Stimulated activated CD4-positive, alpha-beta T cell treated with anti-CD3 and anti-CD28 coated beads, Interleukin-2, amount 100 ng/mL, for 4 hours (primary cell): ENCODE measurements at regions not wholly inside any gene's neighbourhood (a gene's known extent, or its start where the extent isn't known, plus 50 kb on each side); places are given as distances from the start of the nearest gene placed in this dataset.

Experiments used
- DNase-seq: peaks from one replicate; pipeline ENCODE4 v3.0.0-alpha.2; 2020; ENCODE audit warnings: low read depth

DNA sequence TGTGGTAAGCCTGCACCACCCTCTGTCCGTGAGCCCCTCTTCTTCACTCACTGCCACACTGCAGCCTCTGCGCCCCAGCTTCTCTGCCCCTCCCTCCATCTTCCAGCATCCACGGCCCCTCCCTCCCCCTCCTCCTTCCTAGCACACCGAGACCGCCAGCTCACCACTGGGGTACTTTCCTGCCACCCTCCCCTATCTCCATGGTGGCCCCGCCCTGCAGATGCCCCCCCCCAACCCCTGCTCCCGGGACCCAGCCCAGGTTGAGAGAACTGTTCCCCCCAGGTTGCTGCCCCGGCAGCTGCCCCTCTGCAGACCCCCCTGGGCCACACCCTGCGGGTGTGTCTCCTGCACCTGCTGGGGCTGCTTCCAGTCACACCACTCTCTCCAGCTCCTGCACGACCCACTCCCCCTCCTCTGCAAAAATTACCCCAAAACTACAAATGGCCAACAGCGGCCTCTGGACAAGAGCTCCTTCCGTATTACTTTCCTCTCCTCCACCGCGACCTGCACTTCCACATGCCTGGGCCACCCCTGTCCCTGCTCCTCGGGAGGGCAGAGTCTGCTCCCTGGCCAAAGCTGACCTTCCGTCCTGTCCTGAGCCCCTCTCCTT lies 209.2 kb upstream of the PPP2R2D start:
- DNase-seq = no peak

DNA sequence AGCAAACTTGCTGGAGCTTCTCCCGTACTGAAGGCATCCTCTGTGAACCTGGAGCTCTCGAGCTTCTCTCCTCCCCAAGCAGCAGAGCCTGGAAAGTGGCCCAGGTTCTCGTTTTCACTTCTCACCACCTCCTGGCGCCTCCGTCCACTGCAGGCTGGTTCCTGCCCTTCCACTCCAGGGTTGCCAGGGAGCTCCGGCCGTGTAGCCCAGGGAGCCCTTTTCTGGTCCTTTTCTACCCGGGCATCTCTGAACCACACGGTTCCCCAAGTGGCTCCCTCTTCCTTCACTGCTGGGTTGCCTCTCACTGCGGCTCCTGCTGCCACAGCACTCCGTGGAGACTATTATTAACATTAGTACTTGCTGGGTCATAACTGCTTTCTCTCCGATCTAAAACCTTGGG lies 208.6 kb upstream of the PPP2R2D start:
- DNase-seq = no peak

DNA sequence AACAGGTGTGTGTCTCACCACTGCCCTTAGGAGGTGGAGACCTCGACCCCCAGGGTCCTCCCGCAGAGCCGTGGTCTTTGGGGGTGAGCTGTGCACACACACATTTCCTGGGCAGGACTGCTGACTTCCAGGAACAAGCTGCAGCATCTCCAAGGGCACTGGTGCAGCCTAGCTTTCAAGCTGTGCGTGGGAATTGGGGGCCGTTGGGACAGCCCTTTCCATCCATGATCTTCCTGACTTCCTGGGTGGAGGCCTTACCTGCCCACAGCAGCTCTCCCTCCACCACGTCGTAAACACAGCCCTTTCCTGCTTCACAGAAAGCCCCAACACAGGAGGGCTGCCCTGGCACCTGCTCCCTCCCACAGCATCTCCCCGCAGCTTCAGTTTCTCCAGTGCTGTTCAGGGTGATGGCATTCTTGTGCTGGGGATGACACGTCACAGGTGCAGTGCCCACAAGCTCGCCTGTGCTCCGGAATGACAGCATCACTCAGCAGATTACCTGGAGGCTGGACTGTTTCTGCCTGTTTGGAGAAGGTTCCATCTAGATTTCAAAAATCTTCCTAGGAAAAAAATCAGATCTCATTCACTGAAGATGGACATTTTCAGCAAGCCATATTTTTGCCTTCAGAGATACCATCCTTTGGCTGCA lies 208.0 kb upstream of the PPP2R2D start:
- no peak for DNase-seq

DNA sequence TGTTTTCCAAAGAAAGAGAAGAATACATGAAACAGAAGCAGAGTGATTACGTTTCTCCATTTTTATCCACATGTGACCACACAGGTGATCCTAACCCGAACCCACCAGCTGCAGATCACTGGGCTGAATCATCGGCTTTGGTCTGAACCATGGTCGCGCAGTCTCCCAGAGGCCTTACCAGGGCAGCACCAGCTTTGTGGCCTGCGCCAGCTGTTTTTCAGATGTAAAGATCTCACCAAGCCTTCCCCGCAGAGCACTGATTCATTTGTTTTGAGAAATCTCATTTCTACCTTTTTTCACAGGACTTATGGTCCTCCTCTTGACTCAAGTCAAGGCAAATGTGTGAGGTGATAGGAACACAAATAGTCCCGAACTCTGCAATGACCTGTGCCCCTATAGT lies 207.0 kb upstream of the PPP2R2D start:
- no peak for DNase-seq

DNA sequence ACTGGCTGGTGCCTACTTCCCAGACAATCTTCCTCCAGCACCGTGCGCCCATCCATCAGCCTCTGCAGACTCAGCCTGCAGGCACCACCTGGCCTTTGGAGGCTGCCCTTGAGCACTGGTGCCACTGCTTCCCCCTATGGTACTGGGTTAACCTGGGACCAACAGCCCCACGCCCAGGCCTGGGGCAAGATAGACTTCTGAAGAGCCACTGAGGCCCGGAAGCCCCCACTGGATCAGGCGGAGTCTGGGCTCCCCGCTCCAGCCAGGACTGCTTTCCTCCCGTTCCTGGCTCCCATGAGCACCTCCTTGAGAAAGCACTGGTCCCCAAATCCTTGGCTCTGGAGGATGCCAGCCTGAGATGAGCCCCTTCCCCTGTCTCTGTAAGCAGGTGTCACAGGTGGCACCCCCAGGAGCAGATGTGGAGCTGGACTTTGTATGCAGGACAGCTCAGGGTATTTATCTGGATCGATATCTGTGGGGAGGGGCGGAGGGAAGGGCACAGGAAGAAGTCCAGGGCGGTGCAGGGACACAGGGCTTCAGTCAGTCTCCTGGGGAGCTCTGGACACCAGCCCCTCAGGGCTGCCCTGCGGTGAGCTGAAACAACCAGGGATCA lies 206.5 kb upstream of the PPP2R2D start:
- no peak for DNase-seq

DNA sequence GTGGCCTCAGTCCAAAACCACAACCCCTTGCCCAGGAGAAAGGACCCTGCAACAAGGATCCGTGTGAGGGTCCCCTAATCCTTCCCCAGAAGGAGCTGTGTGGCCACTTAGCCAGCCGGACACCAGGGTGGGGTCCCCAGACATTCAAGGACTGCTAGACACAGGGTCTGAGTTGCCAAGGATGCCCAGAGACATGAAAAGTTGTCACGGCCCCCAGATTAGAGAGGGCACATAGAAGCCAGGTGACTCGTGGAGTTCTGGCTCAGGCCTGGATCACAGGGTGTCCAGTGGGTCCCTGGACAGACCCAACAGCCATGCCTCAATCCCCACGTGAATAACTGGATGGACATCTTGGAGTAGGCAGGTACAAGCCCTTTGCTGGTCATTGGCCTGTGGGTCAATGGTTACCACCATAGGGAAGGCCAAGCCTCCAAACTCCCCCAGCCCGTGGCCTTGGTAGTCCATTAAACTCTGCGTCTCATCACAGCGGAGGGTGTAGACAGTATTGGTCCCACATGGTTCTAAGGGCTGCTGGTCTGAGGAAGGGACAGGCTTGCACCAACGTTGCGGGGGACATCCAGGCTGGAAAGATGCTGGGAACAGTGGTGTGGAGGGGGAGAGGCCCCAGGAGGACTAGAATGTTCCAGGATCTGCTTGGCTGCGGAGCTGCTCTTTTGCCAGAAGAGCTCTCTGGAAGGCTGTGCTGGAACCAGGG lies 205.9 kb upstream of the PPP2R2D start:
- DNase-seq = no peak

DNA sequence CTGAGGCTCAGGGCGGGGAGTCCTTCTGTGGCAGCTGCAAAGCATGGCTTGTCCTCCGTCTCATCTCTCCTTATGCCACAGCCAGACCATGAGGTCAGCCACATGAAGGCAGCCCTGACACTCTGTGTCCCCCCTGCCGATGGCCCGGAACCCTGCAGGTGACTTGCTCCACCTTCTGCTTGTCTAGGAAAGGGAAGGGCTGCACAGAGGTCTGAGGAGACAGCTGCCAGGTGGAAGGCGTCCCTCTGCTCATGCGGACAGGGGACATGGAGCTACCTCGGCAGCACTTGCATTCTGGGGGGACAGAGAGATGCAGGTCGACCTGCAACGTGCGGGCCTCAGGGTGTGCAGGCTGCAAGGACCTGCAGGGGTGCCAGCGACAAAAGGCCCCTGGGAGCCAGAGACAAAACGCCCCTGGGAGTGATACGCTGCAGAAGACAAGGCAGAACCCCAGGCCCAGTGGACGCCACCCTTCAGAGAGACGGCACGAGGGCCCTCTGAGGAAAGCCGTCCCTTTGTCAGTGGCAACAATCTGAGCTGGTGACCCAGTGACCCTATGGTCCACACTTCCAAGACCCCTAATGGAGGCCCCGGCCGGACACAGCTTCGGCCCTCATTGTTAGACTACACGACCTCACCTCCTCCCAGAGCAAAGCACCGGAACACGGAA lies 205.2 kb upstream of the PPP2R2D start:
- DNase-seq = no peak

DNA sequence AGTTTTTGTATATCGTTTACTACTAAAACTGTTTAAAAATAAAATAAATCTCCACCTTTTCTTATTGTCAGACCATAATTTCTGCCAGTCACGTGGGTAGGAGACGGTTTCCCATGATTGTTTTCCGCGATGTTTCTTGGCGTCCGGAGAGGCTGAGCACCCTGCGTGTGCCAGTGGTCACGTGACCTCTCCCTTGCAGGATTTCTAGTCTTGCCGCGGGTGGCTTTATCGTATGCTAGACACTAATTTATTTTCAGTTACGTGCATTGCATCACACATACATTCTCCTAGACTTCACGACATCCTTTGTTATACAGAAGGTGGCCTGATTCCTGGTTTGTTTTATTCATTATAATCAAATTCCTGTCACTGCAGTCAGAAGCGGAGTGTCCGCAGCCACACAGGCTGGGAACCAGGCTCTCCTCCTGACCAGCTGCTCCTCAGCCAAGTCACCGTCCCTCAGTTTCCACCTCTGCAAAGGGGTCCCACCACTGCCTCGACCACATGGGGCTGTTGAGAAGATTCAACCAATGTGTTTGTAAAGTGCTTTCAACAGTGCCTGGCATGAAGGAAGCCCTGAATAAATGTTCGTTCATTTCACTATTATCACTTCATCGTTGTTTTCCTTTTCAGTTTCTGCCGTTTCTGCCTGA lies 203.2 kb upstream of the PPP2R2D start:
- DNase-seq = no peak

DNA sequence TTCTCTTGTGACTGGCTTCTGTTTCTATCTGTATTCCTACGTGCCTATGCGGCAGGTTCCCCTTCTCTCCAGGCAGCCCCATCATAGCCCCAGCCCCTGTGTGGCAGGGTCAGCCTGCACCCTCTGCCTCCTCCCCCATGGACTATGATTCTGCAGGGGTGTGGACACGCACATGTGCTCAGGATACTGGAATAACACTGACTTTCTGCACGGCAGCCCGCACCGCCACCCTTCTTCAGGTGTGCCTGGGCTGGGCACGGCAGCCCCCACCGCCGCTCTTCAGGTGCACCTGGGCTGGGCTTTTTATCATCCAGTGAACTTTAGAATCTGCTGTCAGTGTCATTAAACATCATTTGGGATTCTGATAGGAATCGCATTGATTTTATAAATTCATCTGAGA lies 202.6 kb upstream of the PPP2R2D start:
- DNase-seq = no peak

DNA sequence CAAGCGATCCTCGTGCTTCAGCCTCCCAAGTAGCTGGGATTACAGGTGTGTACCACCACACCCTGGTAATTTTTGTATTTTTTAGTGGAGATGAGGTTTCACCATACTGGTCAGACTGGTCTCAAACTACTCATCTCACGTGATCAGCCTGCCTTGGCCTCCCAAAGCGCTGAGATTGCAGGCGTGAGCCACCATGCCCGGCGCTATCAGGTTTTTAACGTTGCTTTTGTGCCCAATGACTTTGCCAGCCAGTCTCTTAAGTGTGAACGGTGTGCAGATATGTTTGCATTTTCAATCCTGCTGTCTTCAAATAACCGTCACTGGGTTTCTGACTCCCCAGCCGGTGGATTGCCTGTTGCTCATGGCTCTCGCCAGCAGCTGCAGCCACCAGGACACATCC lies 201.8 kb upstream of the PPP2R2D start:
- no peak for DNase-seq

DNA sequence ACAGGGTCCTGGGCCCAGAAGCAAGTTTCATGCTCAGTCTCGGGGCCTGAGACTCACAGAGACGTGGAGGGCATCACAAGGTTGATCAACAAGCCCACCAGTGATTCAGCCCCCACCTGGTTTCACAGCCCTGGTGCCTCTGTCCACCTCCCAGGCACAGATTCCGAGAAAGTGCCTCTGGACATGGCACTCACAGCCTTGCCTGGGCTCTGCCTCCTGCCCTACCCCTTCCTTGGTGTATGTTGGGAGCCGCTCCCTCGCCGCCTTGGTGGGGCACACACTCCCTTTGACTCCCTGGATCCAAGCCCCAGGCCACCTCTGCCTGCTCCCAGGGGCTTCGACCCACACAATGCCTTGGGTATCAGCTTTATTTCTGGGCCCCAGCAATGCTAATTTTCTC lies 200.8 kb upstream of the PPP2R2D start:
- no peak for DNase-seq

DNA sequence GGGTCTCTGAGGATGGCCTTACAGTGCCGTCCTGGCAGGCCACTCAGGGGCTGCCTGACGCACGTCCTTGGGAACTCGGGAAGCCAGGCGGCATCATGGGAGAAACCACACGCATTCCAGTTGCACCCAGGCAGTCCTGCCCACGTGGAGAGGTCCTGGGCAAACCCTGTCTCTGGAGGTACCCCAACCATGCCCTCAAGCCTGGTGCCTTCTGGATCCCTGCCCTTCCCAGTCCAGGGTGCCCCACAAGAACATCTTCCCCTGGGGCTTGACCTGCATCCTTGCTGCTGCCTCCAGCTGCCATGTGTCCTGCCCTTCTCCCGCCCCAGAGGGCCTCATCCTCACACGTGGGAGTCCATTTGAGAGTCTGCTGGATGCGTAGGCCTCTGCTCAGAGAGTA lies 200.3 kb upstream of the PPP2R2D start:
- DNase-seq = no peak

DNA sequence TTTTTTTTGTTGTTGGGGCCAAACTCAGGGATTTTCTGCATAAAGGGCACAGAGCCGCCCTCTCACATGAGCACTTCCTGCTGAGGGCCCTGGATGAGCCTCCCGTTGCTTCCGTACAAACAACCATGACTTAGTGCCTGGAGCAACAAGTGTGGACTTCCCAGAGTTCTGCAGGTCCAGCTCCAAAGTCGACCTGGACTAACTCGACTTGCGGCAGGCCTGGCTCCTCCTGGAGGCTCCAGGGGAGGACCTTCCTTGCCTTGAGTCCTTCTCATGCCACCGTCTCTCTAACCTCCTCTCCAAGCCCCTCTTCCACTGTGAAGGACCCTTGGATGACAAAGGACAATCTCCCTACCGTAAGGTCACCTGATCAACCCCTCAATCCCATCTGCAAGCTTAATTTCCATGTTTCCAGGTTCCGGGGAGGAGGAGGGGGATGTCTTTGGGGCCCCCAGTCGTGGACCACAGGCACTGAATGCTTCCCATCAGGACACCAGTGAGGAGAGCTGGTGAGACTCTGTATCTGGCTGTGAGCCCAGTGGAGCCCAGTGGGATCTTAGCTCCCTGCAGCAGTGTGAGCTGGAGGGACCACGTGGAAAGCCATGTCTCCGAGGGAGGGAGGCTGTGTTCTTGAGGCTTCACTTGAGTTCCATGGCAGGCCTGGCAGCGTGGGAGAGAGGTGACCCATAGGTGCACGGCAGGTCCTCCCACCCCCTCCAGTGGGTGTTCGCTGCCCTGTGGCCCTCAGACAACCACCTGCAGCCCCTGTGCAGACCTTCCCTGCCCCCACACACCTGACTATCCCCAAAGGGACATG lies 199.5 kb upstream of the PPP2R2D start:
- DNase-seq = no peak

DNA sequence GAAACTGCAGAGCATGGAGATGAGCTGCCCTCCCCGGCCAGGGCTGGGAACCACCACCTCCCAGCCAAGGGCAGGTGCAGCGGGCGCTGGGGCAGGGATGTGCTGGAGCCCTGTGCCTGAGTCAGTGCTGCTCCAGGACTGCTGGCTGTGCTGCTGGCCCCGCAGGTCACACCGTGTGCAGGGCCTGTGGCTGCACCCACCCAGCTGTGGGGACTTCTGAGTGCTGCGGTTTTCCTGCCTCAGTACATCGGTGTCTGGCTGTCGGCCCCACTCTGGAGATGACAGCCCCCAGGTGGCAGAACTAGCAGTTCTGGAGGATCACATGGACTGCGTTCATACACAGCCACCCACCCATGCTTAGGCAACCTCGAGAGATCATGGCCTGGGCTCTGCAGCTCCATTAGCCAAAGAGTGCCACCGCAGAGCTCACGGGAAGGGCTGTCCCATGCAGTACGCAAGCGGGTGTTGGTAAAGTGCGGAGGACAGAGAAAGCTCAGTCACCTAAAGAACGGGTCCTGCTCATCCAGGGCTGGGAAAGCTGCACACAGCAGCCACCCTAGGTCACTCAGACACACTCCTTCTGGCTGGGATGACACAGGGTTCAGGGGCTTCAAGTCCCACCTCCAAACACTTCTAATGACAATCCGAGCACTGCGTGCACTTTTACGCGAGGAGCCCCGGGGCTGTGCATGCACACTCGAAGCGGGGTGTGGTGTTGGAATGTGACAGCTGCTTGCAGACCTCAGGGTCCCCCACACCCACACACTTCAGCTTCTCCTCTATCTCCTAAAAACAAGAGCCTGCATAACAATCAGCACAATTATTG lies 198.1 kb upstream of the PPP2R2D start:
- DNase-seq = no peak

DNA sequence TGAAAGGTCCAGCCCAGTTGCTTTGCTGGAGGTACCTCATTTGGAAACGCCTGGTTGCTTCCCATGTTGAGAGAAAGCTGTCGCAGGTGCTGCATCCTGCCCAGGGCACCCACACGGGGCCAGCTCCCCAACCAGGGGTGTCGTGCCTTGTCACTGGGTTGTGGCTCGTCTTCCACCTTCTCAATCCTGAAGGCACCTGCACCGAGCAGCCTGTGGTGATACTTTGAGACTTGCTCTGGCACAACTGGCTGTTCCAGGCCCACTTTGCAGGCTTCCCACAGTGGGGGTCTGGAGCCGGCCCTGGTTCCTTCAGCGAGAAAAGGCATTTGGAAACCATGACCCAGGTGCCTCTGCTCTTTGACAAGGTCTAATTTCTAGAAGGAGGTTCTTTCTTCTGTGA lies 197.3 kb upstream of the PPP2R2D start:
- no peak for DNase-seq

DNA sequence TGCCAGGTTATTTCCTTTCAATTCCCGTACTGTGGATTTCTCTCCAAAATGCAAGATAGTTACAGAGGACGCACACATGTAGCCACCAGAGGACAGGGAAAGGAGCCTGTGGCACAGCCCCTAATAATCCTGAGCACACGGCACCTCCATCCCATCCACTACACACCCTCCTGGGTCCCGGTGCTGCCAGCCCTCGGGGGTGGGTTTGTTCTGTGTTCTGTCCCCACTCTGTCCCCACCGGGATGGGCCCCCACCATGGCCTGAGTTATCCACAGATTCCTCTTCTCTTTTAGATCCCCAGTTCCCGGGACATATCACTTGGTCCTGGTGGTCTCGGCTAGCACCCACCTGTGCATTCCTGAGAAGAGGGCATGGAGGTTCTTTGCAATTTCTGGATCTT lies 196.9 kb upstream of the PPP2R2D start:
- no peak for DNase-seq

DNA sequence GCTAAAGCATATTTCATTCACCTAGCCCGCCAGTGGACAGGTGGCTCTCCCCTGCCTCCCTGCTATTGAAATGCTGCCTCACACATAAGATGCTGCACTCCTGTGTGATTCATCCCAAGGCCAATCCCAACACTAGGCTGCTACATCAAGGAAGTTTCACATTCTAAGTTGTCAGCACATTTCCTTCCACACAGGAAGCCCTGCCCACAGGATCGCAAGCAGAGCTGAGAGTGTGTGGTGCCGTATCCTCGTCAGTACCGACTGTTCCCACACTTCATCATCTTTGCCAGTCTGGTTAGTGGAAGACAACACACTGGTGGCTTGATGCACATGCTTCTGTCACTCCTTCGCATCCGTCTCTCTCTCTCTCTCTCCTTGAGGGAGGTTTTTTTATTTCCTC lies 194.3 kb upstream of the PPP2R2D start:
- no peak for DNase-seq

DNA sequence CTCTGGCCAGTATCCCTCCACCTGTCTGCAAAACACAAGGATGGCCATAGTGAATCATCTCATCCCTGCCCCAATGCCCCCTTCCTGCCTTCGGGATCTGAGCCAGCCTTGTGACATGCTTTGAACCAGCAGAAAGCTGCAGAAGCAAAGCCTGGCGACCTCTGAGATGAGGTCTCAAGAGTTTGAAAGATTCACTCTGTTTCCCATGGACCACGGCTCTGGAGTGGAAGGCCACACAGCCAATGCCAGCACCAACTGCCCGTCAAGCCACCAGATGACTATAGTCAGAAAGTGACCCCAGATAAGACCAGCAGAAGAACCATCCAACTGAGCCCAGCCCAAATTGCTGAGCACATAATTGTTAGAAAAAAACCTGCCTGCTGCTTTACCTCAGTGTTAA lies 193.9 kb upstream of the PPP2R2D start:
- DNase-seq = no peak

DNA sequence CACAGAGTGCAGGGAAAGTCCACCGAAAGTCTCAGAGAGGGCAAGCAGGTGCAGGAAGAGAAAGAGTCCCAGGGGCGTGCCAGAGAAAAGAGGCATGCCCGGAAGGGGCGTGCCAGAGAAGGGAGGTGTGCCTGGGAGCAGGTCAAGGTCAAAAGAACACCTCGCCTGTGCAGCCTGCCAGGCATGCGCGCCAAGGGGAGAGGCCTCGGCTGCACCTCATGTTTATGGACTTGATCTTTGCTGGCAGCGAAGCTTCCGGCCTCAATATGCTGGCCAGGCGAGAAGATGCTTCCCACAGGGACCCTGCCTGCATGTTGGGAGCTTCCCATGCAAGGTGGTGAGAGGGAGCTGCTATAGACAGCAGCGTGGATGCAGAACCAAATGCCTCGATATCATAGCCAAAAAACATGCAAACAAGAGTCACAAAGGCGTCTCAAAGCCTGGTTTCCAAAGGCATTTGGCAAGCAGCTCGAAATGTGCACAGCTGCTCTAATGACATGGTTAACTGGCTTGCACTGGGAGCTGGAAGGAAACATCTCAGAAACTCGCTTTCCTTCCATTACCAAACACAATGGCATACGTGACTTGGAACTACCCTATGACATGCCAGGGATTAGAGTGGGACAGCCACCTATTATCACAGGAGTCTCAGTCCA lies 192.5 kb upstream of the PPP2R2D start:
- no peak for DNase-seq
